Amygdala (tissue), 56 donors: ENCODE measurements at regions not wholly inside any gene's neighbourhood (a gene's known extent, or its start where the extent isn't known, plus 50 kb on each side); places are given as distances from the start of the nearest gene placed in this dataset.

Experiments
- DNase-seq, 56 donors: peaks; one replicate each; lab custom pipeline; 2025; lab: John Stamatoyannopoulos, UW

- no peak for DNase-seq
Measured at GRCh38 chr4:84441758-84442377, 57.2 kb downstream of the NKX6-1 start.

DNA sequence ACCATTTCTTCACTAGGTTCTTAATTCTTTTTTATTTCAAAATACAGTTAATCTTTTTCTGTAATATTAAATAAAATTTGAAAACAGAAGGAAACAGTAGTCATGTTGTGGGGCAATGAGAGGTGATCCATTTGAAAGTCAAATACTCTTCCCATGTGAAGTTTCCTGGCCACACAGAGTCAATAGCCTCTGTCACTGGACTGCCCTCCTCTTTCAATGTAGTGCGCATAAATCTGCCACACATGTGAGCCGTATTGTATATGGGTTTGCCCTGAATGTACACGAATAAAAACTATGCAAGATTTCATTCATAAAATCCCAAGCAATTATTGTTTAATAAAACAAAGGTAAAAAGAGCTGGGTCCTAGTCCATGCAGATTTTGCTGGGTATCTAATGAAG lies 59.1 kb downstream of the NKX6-1 start:
- no peak for DNase-seq

- no peak for DNase-seq
Measured at GRCh38 chr4:84436812-84437211, 62.3 kb downstream of the NKX6-1 start.

GRCh38 chr4:84434344-84434743 lies 64.7 kb downstream of the NKX6-1 start:
- DNase-seq: no peak

- DNase-seq: no peak
Measured at GRCh38 chr4:84433633-84434222, 65.4 kb downstream of the NKX6-1 start.

- DNase-seq: no peak
Measured at GRCh38 chr4:84432713-84433112, 66.4 kb downstream of the NKX6-1 start.

DNA sequence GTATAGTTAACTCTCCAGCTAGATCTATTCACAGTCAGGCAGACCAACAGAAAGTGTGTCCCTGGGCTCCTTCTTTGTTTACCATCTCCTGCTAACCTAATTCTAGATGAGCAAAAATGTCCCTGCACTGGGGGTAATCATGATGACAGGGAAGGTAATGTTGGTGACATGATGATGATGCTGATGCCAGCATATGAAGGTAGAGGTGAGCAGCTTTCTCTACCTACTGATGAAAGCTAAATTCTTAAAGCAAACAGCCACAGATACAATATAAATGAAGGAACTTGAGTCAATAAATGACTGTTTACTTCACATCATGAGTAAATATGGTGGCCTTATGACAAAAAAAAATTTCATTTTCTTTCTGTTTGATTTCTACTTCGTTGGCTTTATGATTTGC lies 78.5 kb downstream of the NKX6-1 start:
- DNase-seq: no peak

- no peak for DNase-seq
Measured at GRCh38 chr4:84419201-84419600, 79.9 kb downstream of the NKX6-1 start.

- DNase-seq: no peak
Measured at GRCh38 chr4:84417997-84418709, 80.9 kb downstream of the NKX6-1 start.

GRCh38 chr4:84413976-84414375 lies 85.1 kb downstream of the NKX6-1 start:
- no peak for DNase-seq

GRCh38 chr4:84413480-84413879 lies 85.6 kb downstream of the NKX6-1 start:
- no peak for DNase-seq

GRCh38 chr4:84412062-84412461 lies 87.0 kb downstream of the NKX6-1 start:
- no peak for DNase-seq

DNA sequence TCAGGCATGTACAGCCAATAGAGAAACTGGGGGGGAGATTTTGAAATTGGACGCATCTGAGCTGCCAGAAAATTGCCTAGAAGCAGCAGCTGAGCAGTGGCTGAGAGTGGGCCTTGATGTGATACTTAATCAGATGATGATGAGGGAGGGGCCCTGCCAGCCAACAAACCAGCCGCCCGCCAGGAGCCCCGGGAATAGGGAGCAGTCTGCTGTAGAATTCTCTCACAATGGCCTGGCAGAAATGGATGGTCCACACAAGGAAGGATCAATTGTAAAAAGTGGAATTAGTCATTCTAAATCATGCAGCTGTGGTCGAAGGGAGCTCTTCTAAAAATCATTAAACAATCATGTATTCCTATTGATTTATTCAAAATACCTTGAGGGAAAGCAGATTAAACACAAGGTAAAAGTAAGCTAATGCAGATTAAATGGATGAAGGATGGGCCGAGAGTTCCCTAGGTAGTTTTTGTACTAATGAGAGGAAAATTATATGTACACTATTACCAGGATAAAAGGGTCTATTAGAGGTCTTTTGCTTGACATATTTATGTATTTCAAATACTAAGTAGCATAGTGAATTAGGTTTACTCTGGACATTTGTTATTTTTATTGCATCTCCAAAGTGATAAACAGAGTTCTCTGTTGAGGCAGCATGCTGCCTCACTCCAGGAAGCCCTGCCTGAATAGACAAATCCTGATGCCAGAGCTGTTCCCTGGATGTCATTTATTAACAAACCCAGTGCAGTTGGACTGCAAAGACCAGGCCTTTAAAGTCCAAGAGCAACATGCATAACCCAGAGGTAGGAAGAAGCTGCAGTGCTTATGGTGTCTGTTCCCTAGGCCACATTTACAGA lies 91.3 kb downstream of the NKX6-1 start:
- no peak for DNase-seq

GRCh38 chr4:84403656-84404055 lies 95.4 kb downstream of the NKX6-1 start:
- no peak for DNase-seq

- peak in 1 of 56 donors; percentile 14 for DNase-seq
Measured at GRCh38 chr4:84401701-84402306, 97.3 kb downstream of the NKX6-1 start.

DNA sequence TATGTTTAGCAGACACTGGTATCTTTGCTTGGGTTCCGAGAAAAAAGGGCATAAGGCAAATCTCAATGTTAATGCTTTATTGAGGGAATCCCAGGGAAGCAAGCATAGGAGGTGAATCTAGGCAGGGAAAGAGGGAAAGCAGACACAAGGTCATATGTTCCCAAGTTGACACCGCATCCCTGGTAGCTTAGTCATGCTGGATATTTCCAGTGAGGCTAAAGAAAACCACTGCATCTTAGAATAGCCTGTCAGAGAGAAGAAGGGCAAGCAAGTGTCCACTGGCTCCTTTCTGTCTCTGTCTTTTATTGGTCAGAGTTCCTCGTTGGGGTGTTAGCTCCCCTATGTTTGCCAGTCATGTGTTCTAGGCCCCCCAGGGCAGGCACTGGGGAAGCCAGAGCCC lies 104.7 kb downstream of the NKX6-1 start:
- DNase-seq: no peak

DNA sequence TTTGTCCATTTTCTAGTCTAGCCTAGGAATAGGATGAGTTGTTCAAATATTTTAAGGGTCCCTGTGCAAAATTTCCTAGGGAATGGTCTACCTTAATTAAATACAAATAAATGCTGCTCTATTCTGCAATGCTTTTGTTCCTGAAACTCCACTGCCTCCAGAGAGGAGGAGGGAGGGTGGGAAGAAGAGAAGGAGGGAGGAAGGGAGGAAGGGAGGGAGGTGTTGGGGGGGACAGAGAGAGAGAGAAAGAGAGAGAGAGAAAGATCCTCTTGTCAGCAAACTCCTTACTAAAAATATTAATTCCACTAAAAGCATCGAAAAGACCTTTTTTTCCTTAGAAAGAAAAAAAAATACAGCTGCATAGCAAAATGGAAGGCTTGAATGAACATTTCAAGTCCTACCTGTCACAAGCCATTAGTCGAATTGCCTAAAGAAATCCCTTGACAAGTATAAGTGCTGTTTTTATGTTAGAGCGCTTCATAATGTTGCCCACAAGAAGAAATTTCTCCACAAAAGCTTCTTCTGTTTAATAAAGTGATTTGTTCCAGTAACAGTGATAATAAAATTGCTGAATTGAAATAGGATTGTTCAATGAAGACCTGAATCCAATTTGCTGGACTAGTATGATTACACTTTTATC lies 106.0 kb downstream of the NKX6-1 start:
- no peak for DNase-seq

DNA sequence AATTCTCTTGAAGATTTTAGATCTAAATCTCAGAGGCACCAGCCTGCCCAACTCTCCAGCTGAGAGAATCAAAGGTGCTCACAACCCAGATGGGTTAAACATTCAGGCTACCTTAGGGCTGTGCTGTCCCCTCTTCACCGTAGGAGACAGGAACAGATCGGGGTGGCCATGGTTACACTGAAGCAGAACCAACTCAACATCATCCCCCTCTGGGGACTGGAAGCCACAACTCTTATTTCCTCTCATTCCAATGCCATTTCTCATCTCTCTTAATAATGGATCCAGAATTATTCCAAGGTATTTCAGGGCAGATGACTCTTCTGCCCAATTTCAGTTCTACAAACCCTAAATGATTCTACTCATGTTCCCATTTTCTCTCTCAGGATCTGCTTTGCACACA lies 109.7 kb downstream of the NKX6-1 start:
- DNase-seq: no peak

DNA sequence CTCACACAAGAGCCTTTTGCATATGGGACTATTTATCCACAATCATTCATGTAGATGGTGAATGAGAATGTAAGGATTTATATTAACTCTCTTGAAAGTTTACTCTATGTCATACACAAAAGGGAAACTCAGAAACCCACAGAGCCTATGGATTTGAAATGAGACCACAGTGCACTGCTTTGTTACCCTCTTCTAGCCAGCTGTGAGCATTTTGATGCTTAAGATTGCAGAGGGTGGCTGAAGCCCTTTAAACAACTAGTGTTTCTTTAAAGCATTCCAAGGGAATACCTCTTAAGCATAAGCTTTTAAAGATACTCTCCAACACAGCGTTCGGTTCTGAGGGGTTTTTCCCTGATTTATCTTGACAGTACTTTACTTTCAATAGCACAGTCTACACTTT lies 113.9 kb downstream of the NKX6-1 start:
- DNase-seq: no peak

GRCh38 chr4:84384801-84385200 lies 114.3 kb downstream of the NKX6-1 start:
- DNase-seq: no peak
